Effector memory CD4-positive, alpha-beta T cell (primary cell): ENCODE measurements at regions not wholly inside any gene's neighbourhood (a gene's known extent, or its start where the extent isn't known, plus 50 kb on each side); places are given as distances from the start of the nearest gene placed in this dataset.

Experiments used
- DNase-seq, 3 donors: peaks; one replicate each; pipeline ENCODE4 v3.0.0-alpha.2; 2020
- H3K27ac ChIP-seq: 2 replicates; pipeline ENCODE4 v1.7.0; 2013; ENCODE audit warnings: mild to moderate bottlenecking, low read length, moderate library complexity; ENCODE audit not compliant: insufficient read depth, poor library complexity, severe bottlenecking
- H3K27me3 ChIP-seq: replicated peaks from 2 replicates; pipeline ENCODE4 v1.7.0; 2013; ENCODE audit warnings: mild to moderate bottlenecking, low read length; ENCODE audit not compliant: insufficient read depth, control insufficient read depth, poor library complexity, severe bottlenecking
- H3K36me3 ChIP-seq: 2 replicates; pipeline ENCODE4 v1.7.0; 2013; ENCODE audit warnings: mild to moderate bottlenecking, low read length, moderate library complexity; ENCODE audit not compliant: control insufficient read depth, insufficient read depth
- H3K4me1 ChIP-seq: 2 replicates; pipeline ENCODE4 v1.7.0; 2013; ENCODE audit warnings: low read length, mild to moderate bottlenecking; ENCODE audit not compliant: control insufficient read depth, insufficient read depth, poor library complexity, severe bottlenecking
- H3K4me3 ChIP-seq: 2 replicates; pipeline ENCODE4 v1.7.0; 2013; ENCODE audit warnings: low read length, low read depth, mild to moderate bottlenecking; ENCODE audit not compliant: insufficient read depth, poor library complexity, severe bottlenecking
- H3K9me3 ChIP-seq: 2 replicates; pipeline ENCODE4 v1.7.0; 2013; ENCODE audit warnings: mild to moderate bottlenecking, low read length, moderate library complexity; ENCODE audit not compliant: control insufficient read depth

- H3K4me1 ChIP-seq: no peaks in the 10 kb centered on the region
- no peak overlapping the region for H3K4me3 ChIP-seq
- no peaks in the 10 kb centered on the region for H3K36me3 ChIP-seq
- no peak overlapping the region for H3K27ac ChIP-seq
- no peaks in the 10 kb centered on the region for H3K27me3 ChIP-seq
- DNase-seq: no peak
- no peaks in the 10 kb centered on the region for H3K9me3 ChIP-seq
Observed at GRCh38 chr1:208791456-208791855, 547.3 kb upstream of the PLXNA2 start.

GRCh38 chr1:208793861-208794345 lies 549.7 kb upstream of the PLXNA2 start:
- no peaks in the 10 kb centered on the region for H3K4me1 ChIP-seq
- no peak for DNase-seq
- no peak overlapping the region for H3K27ac ChIP-seq
- H3K4me3 ChIP-seq: no peak overlapping the region
- H3K36me3 ChIP-seq: no peaks in the 10 kb centered on the region
- H3K27me3 ChIP-seq: no peaks in the 10 kb centered on the region
- no peaks in the 10 kb centered on the region for H3K9me3 ChIP-seq

DNA sequence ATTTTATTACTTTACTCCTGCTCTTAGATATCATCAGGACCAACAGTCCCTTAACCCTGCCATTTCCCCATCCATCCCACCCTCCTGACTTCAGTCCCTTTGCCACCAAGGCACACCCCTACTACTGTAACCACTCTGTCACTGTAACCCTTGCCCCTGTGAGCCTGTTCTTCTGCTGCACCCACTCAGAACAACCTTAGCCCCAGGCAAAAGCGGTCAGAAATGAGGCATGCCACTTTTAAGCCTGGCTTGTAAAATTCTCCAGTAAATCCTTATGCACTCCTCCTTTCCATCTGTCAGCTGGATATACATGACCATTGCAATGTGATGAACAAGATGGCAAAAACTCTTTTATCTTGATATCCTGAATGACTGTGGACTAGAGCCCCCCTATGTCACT lies 555.0 kb upstream of the PLXNA2 start:
- Histone ChIP-seq H3K9me3 (no peaks in the 10 kb centered on the region), H3K27ac (no peak overlapping the region), H3K27me3 (no peaks in the 10 kb centered on the region), H3K4me3 (no peak overlapping the region), H3K36me3 (no peaks in the 10 kb centered on the region), H3K4me1 (no peaks in the 10 kb centered on the region)
- DNase-seq: no peak

GRCh38 chr1:208803011-208803811 lies 559.0 kb upstream of the PLXNA2 start:
- H3K36me3 ChIP-seq: no peaks in the 10 kb centered on the region
- H3K9me3 ChIP-seq: no peaks in the 10 kb centered on the region
- no peak for DNase-seq
- H3K4me3 ChIP-seq: no peak overlapping the region
- H3K27me3 ChIP-seq: no peaks in the 10 kb centered on the region
- H3K4me1 ChIP-seq: no peaks in the 10 kb centered on the region
- H3K27ac ChIP-seq: no peak overlapping the region

- Histone ChIP-seq H3K9me3 (no peaks in the 10 kb centered on the region), H3K4me3 (no peak overlapping the region), H3K4me1 (no peaks in the 10 kb centered on the region), H3K27ac (no peak overlapping the region), H3K27me3 (no peaks in the 10 kb centered on the region), H3K36me3 (no peaks in the 10 kb centered on the region)
- no peak for DNase-seq
Observed at GRCh38 chr1:208807446-208808127, 563.4 kb upstream of the PLXNA2 start.

DNA sequence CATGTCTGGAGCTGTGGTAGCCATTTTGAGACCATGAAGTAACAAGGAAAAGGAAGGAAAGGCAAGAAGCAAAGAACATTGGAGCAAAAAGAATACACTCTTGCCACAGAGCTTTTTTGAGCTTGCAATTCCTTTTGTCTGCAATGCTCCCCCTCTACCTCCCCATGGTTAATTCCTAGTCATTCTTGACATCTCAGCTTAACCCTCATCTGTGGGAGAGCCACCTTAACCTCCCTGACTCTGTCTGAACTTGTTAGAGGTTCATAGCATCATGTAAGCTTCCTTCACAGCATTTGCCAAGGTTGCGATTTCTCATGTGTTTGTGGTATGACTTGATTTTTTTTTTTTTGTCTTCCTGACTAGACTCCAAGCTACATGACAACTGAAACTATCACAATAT lies 564.1 kb upstream of the PLXNA2 start:
- DNase-seq: no peak
- Histone ChIP-seq H3K9me3 (no peaks in the 10 kb centered on the region), H3K27ac (no peak overlapping the region), H3K27me3 (no peaks in the 10 kb centered on the region), H3K4me3 (no peak overlapping the region), H3K4me1 (no peaks in the 10 kb centered on the region), H3K36me3 (no peaks in the 10 kb centered on the region)

DNA sequence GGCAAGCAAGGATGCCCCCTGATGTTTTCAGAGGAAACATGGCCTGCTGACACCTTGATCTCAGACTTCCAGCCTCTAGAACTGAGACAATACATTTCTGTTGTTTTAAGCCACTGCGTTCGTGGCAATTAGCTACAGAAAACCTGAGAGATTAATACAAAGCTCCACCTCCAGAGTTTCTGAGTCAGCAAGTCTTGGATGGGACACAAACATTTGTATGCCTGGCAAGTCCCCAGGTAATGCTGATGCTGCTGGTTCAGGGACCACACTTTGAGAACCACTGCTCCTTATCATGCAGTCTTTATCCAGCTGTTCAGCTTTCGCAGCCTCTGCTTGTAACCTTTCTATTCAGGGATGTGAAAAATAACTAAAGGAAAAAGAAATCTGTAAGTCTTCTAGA lies 565.7 kb upstream of the PLXNA2 start:
- no peaks in the 10 kb centered on the region for H3K9me3 ChIP-seq
- H3K4me1 ChIP-seq: no peaks in the 10 kb centered on the region
- H3K27ac ChIP-seq: no peak overlapping the region
- no peak overlapping the region for H3K4me3 ChIP-seq
- DNase-seq: no peak
- no peaks in the 10 kb centered on the region for H3K27me3 ChIP-seq
- H3K36me3 ChIP-seq: no peaks in the 10 kb centered on the region

DNA sequence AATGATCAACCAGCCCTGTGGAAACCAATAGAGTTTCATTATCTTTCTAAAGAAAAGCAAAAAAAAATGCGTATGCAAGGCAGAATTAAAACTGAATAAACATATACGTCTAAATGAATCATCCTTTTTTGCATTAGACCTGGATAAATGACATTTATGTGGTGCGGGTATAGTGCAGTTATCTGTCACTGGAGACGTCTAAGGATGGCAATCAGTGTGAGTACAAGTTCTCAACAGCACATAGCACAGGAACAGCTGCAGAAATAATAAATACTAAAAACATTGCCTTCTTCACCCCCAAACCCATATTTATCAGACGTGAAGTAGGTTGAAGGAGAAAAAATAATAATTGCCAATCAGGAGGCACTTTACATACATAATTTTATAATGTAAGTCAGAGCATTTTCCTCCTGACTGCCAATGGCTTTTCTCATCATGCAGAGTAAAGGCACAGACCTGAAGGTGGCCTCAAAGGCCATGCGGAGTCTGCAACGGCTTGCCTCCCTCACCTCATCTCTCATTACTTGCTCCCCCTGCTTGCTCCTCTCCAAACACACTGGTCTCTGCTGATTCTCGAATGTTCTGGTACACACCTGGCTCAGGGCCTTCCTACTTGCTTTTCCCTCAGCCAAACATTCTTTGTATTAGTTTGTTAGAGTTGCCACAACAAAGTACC lies 574.7 kb upstream of the PLXNA2 start:
- no peak for DNase-seq
- Histone ChIP-seq H3K4me1 (no peaks in the 10 kb centered on the region), H3K27ac (no peak overlapping the region), H3K36me3 (no peaks in the 10 kb centered on the region), H3K27me3 (no peaks in the 10 kb centered on the region), H3K4me3 (no peak overlapping the region), H3K9me3 (no peaks in the 10 kb centered on the region)

DNA sequence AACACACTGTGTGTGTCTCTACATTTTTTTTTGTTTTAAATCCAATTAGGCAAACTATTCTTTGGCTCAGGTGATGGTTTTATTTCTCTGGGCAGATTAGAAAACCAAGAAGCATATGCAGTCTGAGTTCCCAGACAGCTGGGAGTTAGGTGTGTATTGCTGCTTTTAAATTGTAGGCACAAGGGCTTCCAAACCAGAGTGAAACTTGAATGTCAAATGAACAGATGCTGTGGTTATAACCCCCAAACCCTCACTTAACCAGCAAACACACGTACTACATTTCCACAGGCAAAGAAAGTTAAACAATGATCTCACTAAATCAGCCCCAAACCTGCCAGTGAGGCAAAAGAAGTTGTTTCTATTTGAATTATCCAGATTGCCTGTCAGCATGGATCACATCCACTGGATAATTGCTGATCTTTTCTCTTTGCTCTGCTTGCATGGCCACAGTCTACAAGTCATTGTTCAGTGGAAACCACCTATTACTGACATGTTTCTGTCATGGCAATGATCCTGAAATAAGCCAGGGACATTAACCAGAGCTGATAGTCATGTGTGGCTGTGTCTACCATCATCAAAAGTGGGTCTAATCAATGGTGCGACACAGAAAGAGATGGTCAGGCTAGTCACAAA lies 576.5 kb upstream of the PLXNA2 start:
- DNase-seq: no peak
- no peak overlapping the region for H3K27ac ChIP-seq
- H3K27me3 ChIP-seq: no peaks in the 10 kb centered on the region
- H3K9me3 ChIP-seq: no peaks in the 10 kb centered on the region
- H3K4me3 ChIP-seq: no peak overlapping the region
- no peaks in the 10 kb centered on the region for H3K36me3 ChIP-seq
- H3K4me1 ChIP-seq: no peaks in the 10 kb centered on the region
